ENCODE measurements at regions not wholly inside any gene's neighbourhood (a gene's known extent, or its start where the extent isn't known, plus 50 kb on each side); places are given as distances from the start of the nearest gene placed in this dataset.
"Not testable (repeated sequence)": the region's sequence is repeated elsewhere in the genome, so short reads cannot be mapped to it uniquely, and the experiment has no call there.

- Histone ChIP-seq H3K4me1 (ENCODE audit: low read depth) (no peaks in the 10 kb centered on the region), H3K36me3 (no peaks in the 10 kb centered on the region), H3K27ac (no peak overlapping the region), H3K4me3 (no peak overlapping the region), H3K9me3 (ENCODE audit: low read depth) (no peaks in the 10 kb centered on the region), H3K27me3 (no peaks in the 10 kb centered on the region)
- TF ChIP-seq CTCF (IDR thresholded peaks at IDR 0.05; ENCODE audit: low read depth, low read length), result no peak
- DNase-seq (ENCODE audit: low read depth in 1 of 2, low spot score in 1 of 2), result no peak
Observed at GRCh38 chr20:53668992-53669391, 75.4 kb upstream of the ZNF217 start.

DNA sequence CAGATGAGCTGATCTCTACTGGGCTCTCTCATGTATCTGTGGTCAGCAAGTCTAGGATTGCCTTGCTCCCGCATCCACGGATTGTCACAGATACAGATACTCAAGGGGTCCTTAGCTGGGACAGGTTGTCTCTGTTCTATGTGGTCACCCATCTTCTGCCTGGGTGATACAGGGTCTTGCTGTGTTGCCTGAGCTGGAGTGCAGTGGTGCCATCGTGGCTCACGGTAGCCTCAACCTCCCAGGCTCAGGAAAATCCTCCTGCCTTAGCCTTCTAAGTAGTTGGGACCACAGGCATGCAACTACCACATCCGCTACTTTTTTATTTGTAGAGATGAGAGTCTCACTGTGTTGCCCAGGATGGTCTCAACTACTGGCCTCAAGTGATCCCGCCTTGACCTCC is 72.5 kb upstream of the ZNF217 start:
- Histone ChIP-seq H3K4me1 (ENCODE audit: low read depth) (no peaks in the 10 kb centered on the region), H3K27me3 (no peaks in the 10 kb centered on the region), H3K9me3 (ENCODE audit: low read depth) (no peaks in the 10 kb centered on the region), H3K4me3 (no peak overlapping the region), H3K36me3 (no peaks in the 10 kb centered on the region), H3K27ac (no peak overlapping the region)
- DNase-seq (ENCODE audit: low read depth in 1 of 2, low spot score in 1 of 2), result no peak
- TF ChIP-seq CTCF (IDR thresholded peaks at IDR 0.05; ENCODE audit: low read depth, low read length), result no peak

- no peaks in the 10 kb centered on the region for H3K27me3 ChIP-seq
- no peaks in the 10 kb centered on the region for H3K4me1 ChIP-seq (ENCODE audit: low read depth)
- H3K4me3 ChIP-seq, result no peak overlapping the region
- no peak overlapping the region for H3K27ac ChIP-seq
- no peak for TF ChIP-seq CTCF (IDR thresholded peaks at IDR 0.05; ENCODE audit: low read depth, low read length)
- DNase-seq (ENCODE audit: low read depth in 1 of 2, low spot score in 1 of 2), result no peak
- H3K36me3 ChIP-seq, result no peaks in the 10 kb centered on the region
- no peaks in the 10 kb centered on the region for H3K9me3 ChIP-seq (ENCODE audit: low read depth)
Observed at GRCh38 chr20:53664121-53664520, 70.5 kb upstream of the ZNF217 start.

- H3K4me3 ChIP-seq; H3K36me3 ChIP-seq; H3K27ac ChIP-seq; DNase-seq (ENCODE audit: low read depth in 1 of 2, low spot score in 1 of 2); H3K27me3 ChIP-seq; H3K4me1 ChIP-seq (ENCODE audit: low read depth); H3K9me3 ChIP-seq (ENCODE audit: low read depth): not testable (repeated sequence)
Observed at GRCh38 chr20:53663521-53663920, 69.9 kb upstream of the ZNF217 start.

DNA sequence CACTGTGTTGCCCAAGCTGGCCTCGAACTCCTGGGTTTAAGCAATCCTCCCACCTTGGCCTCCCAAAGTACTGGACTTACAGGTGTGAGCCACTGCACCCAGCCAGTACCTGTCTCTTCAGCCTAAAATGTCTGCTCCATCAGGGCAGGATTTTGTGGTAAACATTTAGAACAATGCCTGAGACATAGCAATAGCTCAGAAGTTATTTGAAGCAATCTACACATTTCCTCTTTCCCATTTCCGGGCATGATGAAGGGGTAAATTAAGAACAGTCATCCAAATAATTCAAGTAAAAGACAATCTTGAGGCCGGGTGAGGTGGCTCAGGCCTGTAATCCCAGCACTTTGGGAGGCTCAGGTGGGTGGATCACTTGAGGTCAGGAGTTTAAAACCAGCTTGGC is 69.0 kb upstream of the ZNF217 start:
- Histone ChIP-seq H3K36me3 (no peaks in the 10 kb centered on the region), H3K27me3 (no peaks in the 10 kb centered on the region), H3K9me3 (ENCODE audit: low read depth) (no peaks in the 10 kb centered on the region), H3K27ac (no peak overlapping the region), H3K4me3 (no peak overlapping the region), H3K4me1 (ENCODE audit: low read depth) (peaks cover 3% of the 10 kb centered on the region)
- DNase-seq (ENCODE audit: low read depth in 1 of 2, low spot score in 1 of 2), result no peak
- TF ChIP-seq CTCF (IDR thresholded peaks at IDR 0.05; ENCODE audit: low read depth, low read length), result no peak

- Histone ChIP-seq H3K4me1 (ENCODE audit: low read depth) (peaks cover 19% of the 10 kb centered on the region), H3K36me3 (no peaks in the 10 kb centered on the region), H3K27me3 (no peaks in the 10 kb centered on the region), H3K9me3 (ENCODE audit: low read depth) (no peaks in the 10 kb centered on the region), H3K4me3 (no peak overlapping the region), H3K27ac (no peak overlapping the region)
- DNase-seq (ENCODE audit: low read depth in 1 of 2, low spot score in 1 of 2), result no peak
- no peak for TF ChIP-seq CTCF (IDR thresholded peaks at IDR 0.05; ENCODE audit: low read depth, low read length)
Observed at GRCh38 chr20:53660947-53661381, 67.3 kb upstream of the ZNF217 start.
